HG03196 (cell line): ENCODE measurements at regions not wholly inside any gene's neighbourhood (a gene's known extent, or its start where the extent isn't known, plus 50 kb on each side); places are given as distances from the start of the nearest gene placed in this dataset.

ENCODE experiments used
- ATAC-seq: cut with Tn5 transposase; IDR thresholded peaks from one replicate; pipeline ENCODE4 v1.9.1; 2021; ENCODE audit not compliant: unreplicated experiment

DNA sequence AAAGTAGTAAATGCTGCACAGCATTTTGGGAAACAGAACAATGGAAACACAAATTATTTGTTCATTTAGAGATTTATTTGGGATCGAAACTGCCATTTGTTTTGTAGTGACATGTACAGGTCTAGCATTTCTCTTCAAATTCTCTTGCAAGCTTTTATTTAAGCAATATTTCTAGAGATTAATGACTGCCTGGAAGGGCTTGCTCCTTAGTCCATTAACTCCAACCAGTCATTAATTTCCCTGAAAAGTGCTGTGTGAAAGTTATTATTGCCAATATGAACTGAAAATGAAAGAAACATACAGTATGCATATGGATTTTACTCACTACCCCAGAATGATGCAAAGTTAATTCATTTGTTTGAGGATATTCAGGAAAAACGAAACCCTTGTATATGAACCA lies 1349.6 kb upstream of the FLRT2 start:
- no peak for ATAC-seq

DNA sequence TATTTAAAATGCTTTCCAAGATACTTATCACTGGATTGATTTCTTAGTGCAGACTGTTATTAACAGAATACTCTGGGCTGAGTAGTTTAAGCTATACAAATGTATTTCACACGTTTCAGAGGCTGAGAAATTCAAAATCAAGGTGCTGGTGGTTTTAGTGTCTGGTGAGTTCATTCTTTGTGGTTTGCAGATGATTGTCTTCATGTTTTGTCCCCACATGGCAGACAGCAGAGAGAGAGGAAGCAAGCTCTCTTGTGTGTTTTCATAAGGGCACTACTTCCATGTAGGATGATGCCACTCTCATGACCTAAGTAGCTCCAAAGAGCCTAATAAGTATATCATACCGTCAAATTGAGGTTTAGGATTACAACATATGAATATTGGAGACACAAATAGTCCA lies 1348.9 kb upstream of the FLRT2 start:
- no peak for ATAC-seq

DNA sequence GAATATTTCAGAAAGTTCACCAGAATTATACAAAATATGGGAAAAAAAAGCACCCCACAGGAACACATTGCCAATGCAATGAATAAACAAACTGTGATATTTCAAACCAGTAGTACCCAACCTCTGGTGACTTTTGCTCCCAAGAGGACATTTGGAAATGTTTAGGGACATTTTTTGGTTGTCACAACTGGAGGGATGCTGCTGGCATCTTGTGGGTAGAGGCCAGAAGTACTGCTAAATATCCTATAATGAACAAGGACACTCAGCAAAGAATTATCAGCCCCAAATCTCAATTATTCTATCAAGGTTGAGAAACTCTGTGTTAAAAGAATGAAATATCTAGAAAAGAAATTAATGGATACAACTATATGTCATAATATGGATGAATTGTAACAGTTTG lies 1334.4 kb upstream of the FLRT2 start:
- no peak for ATAC-seq

DNA sequence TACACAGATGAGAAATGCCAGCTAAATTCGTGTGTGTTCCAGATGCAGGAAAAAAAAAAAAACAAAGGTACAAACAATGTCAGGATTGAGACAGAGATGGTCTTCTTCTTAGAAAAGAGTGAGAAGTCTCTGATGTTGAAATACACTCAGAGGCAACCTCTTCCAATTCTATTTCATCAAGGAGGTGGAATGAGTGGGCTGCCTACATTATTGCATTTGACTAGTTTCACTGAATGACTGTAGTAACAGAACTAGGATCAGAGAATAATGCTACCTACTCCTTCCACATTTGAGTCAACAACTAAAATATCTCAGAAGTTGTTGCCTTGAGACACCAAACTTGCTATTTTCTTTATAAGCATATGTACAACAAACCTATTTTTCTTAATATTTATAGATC lies 1332.2 kb upstream of the FLRT2 start:
- ATAC-seq: no peak

DNA sequence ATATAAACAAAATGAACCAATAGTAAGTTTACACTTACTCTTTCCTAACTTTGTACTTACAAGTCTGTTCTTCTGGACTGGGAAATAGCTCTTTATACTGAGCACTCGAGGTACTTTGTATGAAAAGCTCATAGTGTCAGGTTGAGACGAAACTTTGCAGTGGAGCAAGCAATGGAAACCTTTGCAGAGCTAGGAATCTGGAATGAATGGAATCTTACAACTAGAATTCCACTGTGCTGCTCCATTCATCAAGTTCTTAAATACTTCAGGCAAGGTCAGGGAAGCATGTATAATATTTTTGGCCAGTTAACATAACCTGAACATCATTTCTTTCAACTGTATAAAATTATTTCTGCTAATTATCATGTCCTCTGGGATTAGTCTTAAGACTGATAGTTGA lies 1327.5 kb upstream of the FLRT2 start:
- ATAC-seq: no peak

DNA sequence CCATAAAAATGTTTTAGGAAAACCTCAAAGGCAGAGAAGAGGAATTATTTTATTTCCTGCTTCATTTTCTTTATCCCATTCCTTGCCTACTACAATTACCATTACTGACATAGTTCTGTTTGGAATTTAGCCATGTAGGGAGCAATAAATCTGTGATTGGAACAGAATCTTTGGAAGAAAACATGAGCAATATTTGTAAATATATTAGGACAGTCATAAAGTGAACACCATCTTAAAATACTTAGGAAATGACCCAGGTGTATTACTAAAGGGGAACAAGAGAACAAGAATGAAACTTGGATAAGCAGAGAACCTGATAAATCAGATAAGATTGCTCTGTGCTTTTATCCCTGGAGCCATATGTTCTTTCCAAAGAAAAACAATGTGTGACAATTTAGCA lies 1326.0 kb upstream of the FLRT2 start:
- no peak for ATAC-seq

DNA sequence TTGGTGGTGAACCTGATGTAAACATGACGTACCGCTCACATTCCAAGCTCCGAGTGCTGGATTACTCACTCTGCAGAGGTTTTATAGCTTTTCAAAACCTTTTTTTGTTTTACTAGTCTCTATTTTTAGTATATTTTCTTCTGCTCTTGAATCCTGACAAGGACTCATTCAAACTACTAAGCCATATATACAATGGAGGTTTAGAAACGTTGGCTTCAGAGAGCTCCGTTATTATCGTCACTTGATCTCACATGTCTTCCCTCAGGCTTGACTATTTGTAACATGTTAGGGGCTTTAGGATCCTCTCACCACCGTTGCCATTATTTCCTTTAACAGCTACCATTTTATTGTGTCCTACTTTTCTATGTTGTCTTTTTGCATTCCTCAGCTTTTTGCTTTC lies 1321.5 kb upstream of the FLRT2 start:
- no peak for ATAC-seq

DNA sequence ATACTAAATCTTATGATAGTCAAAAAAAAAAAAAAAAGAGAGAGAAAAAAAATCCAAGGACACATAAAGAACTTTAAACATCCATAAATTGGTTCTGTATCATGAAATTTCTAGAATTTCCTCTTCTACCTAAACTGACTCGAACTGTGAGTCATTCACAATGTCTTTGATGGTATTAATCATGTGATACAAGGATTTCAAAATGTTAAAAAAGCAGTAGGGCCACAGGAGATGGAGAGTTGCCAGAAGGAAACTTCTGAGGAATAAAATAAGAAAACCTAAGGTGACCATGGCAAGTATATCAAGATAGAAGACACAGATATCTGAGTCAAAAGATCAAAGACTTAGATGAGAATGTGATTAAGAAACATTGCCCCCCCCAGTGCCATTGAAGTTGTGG lies 1320.9 kb upstream of the FLRT2 start:
- no peak for ATAC-seq

DNA sequence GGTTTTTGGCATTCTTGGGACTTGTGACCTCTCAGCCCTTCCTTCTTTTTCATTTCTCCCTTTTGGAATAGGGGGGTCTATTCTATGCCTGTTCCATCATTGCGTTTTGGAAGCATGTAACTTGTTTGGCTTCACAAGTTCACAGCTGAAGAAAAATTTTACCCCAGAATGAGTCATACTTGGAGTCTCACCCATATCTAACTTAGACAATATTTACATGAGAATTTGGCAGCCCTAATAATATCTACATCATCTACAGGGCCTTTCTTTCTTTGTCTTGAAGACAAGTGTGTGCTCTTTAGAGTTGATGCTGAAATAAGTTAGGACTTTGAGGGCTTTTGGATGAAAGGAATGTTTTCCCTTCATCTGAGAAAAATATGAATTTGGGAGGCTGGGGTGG lies 1312.9 kb upstream of the FLRT2 start:
- no peak for ATAC-seq

DNA sequence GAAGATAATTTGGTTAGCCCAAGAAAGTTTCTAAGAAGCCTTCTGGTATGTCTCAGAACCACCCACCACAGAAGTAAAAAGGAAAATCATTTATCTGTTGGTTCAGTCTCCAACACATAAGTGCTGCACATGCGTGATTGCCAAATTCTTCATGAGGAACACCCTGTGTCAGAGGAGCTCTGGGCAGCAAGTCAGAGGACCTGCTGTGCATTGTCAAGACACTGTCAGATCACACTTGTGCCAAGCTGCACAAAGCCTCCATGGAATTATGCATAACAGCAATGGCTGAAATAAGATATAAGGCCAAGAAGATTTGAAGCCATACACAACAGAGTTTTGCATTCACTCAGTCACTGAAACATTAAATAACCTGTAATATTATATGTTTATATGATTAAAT lies 1304.7 kb upstream of the FLRT2 start:
- ATAC-seq: no peak

DNA sequence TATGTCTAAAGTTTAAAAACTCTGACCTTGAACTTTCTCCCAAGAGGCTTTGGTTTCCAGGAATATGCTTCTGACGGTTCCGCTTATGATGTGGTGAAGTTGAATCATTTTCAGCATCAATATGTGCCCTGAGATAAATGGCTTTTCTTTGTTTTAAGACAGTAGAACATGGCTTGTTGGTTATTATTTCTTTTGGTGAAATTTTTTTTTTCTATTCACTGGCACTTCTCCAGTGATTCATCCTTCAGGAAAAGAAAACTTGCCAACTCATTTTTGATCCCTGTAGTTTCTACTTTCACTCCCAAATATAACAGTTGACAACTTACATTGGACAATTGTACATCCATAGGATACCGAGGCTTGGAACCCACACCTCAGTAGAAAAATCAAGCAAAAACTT lies 1301.2 kb upstream of the FLRT2 start:
- ATAC-seq: no peak

DNA sequence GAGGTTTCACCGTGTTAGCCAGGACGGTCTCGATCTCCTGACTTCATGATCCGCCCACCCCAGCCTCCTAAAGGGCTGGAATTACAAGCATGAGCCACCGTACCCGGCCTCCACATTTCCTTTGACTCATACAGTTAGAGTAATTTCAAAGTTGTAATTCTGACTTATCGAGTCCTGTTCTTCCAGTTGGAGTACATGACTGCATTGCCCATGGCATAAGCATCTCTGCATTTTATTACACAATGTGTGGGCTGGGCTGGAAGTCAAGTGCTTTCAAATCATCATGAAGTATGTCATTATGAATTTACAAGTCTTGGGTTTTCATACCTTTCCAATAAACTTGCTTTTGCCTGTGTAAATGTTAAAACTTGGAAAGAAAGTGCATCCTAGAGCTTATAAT lies 1295.7 kb upstream of the FLRT2 start:
- no peak for ATAC-seq

DNA sequence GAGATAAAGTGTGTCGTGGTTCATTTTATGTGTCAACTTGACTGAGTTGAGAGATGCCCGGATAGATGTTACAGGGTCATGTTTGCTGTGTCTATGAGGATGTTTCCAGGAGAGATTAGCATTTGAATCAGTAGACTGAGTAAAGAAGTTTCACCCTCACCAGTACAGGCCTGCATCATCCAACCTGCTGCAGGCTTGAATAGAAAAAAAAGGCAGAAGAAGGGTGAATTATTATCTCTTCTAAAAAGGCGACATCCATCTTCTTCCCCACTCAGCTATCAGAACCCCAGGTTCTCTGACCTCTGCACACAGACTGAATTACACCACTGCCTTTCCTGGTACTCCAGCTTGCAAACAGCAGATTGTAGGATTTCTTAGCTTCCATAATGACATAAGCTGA lies 1293.7 kb upstream of the FLRT2 start:
- no peak for ATAC-seq

DNA sequence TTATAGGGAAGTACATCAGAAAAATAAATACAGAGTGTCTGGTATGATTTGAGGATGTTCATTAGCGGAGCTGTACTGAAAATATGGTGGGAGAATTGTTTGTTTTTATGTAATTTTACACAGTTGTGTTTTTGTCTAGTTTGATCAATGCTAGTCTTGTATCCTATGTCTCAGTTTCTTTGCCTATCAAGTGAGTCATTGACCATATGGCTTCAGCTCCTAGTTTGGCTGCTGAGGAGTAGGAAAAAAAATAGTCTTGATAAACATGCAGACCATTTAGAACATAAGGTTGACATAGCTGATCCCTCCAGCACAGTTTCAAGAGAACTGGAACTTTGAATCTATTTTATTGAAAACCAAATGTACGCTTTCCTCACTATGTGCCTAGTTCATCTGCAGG lies 1292.1 kb upstream of the FLRT2 start:
- no peak for ATAC-seq

DNA sequence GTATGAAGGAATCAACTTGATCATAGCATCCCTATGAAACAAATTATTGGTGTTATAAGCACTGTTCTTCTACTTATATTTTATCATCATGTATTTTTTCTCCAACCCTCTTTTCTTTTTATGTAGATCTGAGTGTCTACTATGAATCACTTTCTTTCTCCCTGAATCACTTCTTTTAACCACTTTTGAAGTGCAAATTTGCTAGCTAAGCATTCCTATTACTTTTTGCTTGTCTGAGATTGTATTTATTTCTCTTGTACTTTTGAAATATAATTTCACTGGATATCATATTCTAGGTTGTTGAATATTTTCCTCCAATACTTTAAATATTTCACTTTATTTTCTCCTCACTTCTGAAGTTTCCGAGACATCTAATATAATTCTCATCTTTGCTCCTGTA lies 1282.3 kb upstream of the FLRT2 start:
- ATAC-seq: no peak

DNA sequence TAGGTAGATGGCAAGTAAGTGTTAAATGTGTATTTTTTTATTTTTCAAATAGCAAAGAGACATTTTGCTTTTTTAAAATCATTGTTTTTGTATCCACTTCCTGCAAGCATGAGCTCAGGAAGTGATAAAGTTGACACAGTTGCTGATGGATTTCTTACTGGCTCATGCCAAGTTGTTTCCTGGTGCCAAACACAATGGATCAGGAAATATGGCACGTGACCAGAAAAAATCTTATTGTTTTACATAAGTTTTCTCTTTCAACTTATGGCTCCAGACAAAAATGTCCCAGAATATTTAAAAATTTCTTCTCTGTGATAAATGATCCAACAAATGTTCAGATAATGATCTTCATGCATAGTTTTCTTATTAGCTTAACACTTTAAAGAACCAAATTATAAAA lies 1279.1 kb upstream of the FLRT2 start:
- ATAC-seq: no peak

DNA sequence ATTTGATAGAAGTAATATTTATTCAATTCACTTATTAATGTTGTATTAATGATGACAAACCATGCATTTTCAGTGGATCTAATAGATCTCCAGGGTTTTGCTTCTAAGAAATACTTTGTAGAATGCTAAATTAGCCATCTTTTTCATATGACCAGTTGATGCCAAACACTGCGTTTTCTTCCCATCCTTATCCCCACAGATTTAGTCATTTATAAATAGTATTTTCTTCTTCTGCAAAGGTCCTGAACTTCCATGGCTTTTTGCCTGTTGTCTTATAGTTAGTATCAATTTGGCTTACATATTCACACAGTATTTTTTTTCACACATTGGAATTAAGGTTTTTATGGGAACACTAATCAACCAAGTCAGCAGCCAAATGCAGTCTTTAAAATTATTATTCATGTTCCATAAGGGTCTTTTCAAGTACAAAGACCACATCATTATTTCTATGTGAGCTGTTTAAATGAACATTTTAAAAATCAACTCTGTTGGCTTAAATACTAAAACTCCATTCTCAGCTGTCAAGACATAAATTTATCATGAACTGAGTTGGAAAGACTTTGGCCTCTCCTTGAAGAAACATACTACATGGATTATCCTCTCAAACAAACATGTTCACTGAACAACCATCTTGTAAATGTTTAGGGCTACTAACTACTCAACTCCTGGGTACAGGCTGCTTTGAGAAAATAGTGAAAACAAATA lies 1278.4 kb upstream of the FLRT2 start:
- ATAC-seq: no peak

DNA sequence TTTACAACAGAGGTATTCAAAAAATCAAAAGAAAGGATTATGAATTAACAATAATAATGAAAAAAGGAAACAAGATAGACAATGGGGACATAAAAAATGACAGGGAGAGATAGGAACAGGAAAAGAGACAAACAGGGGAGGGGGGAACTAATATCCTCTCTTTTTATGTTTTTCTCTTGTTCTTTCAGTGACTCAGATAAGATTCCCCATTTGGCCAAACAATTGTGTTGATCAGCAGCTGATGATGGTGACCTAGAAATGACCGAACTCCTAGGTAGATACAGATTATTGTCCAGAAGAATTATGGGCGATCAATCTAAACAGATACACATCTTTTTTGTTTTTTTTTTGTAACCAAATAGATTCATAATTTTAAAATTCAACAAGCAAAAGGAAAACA lies 1277.2 kb upstream of the FLRT2 start:
- no peak for ATAC-seq

DNA sequence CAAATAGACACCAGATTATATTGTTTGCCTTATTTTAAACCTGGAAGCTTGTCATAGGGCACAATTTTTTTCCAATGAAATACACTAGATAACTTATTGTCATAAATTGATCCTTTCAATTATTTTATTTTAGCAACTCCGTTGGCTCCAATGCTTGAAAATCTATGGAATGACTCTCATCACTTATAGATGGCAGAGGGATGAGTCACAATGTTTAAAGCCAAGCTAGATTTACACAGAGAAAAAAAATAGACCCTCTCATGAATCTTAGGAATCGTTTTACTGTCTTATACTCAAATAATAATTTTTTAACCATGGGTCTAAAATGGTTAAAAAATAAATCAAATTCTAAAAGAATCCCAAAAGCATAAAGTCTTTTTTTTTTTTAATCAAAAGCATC lies 1276.6 kb upstream of the FLRT2 start:
- ATAC-seq: no peak

DNA sequence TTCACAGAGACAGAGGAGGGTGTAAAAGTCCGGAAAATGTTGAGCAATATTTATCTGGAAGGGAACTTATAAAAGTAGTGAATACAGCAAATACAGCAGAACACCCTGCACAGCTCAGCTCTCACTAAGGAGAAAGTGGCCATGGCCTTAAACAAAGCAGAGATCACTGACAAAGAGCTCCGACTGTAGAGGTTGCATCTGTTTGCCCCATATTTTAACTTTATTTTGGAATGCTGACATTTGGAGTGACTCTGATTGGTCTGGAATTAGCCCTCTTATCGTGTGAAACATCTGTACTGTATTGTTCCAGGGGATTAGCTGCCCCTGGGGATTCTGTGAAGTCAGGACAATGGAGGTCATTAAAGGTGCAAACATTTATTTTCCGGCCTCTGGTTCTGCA lies 1275.7 kb upstream of the FLRT2 start:
- ATAC-seq: no peak

DNA sequence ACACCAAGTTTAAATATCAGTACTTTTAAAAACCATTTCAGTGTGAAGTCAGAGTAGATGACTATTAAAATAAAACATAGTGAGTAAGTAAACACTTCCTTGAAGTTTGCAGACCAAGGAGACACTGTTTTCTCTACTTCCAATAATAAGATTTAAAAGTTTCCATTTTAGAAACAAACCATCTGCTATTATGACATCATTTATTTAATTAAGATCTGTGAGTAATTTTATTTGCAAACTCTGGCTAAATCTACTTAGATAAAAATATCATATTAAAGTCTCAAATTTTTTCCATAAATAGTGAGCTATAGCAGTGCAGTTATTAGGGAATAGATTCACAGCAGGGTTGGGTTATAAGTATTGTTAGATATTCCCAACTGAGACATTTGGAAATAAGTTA lies 1267.0 kb upstream of the FLRT2 start:
- no peak for ATAC-seq

DNA sequence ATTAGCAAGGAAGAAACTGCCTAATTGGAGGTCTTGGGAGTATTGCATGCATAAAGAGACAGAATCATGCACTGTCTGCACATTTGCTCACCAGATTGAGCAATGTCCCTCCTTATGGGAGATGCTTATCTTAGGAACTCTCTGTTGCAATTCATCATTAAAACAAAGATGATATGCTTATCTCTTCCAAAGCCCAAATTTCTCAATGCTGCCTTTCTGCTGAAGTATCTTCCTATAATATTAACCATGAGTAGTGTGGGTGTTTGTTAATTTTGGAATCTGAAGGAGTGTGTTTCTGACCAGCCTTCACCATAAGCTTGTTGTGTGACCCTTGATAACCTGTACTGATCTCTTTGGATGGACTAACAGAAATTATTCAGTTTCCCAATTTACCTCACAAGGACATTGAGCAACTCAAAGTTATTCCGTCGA lies 1257.6 kb upstream of the FLRT2 start:
- ATAC-seq: no peak

DNA sequence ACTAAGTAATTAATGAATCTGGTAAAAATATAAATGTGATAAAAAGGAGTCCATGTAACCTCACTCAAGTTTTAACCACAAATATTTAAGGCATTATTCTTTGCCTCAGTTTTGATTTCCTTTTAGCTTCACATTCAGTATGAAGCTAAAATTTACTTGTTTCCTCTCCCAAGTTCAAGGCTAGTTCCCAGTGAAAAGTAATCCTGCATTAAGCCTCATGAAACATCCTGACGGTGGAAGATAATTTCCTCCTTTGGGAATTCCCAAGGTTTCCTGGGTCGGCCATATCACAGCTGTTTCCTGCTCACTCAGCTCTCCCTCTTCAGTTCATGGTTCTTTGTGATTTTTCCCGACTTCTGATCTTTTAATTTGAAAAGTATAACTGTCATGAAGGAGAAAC lies 1256.8 kb upstream of the FLRT2 start:
- no peak for ATAC-seq

DNA sequence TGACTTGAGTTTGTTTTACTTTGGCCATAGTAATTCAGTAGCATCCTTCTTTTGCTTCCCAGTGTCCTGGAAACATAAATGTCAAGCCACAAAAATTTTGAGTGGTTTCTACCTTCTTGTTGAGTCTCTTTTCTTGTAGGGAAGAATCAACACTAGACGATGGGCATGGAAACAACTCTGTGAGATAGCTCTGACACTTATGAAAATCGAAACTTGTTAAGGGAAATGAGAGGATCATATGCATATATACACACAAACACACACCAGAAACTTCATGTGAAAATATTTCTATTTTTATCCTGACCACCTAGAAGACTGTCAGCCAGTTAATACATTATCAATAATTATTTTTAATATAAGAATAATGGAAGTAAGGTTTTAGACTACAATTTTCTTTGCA lies 1247.3 kb upstream of the FLRT2 start:
- ATAC-seq: no peak
